NCI-H1930 (cell line): ENCODE measurements at regions not wholly inside any gene's neighbourhood (a gene's known extent, or its start where the extent isn't known, plus 50 kb on each side); places are given as distances from the start of the nearest gene placed in this dataset.

Experiments used
- DNase-seq, 2 experiments: peaks; one replicate each; lab custom pipeline; 2025; lab: John Stamatoyannopoulos, UW

DNA sequence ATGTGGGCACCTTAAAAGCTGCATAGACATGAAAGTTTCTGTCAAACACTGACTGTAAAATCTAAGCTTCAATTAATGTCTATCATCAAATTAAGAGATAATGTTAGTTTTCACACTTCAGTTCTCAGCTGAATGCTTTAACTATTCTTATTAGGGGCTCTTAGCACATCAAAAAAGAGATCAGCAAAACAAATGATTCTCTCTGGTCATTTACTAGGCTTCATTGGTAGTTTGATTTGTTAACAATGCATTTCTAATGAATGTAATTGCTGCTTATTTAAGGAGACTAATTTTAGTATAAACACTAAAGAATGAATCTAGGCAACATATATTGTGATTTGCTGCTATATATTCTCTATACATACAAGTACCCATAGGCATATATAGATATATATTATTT is 1182.0 kb downstream of the MAT2B start:
- DNase-seq: no peak

DNA sequence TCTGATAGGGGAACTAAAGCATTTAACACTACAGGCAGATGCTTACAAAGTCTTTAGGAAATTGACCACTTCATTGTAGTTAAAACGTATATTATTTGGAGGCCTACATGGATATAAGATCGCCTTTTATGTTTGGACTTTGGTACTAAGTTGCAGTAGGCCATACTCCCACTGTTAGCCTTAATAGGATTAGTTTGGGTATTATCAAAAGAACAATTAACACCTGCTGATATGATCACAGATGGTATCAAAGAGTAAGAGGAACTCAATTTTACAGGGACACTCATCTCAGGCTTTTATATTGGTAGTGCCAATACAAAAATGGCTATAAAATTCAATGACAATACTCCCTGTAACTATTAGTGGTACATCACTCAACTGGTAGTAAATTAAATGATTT is 1183.0 kb downstream of the MAT2B start:
- DNase-seq: no peak

DNA sequence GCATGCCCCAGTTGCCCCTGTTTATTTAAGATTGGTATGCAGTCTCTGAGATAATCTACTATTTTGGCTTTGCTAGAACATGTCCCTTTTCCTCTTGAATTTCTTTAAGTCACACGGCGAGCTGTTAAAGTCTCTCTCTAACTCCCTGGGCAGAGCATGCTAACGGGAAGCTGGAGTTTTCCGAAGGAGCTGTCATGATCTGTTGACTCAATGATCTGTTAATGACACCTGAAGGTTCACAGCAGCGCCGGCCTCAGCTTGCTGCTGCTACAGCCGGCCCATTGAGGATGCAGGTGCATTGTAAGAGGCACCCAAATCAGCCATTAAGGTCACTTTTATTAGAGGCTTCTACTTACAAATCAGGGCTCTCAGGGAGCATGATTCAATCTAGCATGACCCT is 1203.4 kb downstream of the MAT2B start:
- no peak for DNase-seq

DNA sequence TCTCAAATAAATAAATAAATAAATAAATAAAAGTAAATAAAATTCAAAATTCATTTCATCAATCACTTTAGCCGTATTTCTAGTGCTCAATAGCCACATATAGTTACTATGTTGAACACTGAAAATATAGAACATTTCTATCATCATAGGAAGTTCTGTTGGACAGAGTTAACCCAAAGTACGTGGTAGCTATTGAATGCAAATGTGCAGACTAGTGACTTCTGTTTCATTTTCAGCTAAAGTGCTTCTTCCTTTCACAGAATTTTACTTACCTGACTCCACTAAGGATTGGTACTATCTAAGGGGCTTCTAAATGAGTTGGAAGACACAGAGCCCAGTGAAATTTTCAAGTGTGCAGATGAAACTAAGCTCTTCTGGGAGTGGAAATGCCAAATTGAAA is 1208.3 kb downstream of the MAT2B start:
- no peak for DNase-seq

DNA sequence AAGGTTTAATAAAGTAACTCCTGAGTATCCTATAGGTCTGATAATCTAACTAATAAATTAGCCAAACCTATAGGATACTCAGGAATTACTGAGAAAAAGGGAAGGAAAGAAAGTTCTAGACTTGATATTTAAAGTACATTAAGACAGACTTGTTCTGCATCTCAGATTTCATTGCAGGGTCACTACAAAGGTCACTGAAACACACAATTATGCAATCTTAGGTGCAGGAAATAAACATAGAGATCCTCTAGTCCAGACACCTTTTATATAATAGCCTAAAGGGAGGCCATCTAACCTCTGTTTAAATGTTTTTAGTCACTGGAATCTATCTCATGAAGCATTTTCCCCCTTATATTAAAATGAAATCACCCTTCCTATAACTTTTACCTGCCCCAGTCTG is 1215.7 kb downstream of the MAT2B start:
- DNase-seq: no peak

DNA sequence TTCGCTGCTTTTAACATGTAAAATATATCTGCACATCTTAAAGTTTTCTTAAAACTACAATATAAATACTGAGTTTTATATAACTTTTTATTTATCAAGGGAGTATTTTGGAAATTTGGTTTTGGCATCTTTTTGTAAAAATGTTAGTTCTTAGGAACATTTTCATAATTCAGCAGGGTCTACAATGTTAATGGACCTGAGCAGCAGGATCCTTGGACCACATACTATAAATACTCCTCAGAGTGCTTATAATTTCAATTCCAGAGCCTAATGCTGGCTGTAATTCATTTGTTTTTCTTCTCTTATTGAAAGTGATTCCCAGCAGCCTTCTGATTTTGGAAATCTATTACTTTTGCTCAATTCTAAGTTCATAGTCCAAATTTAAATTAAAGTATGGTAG is 1216.2 kb downstream of the MAT2B start:
- DNase-seq: no peak

DNA sequence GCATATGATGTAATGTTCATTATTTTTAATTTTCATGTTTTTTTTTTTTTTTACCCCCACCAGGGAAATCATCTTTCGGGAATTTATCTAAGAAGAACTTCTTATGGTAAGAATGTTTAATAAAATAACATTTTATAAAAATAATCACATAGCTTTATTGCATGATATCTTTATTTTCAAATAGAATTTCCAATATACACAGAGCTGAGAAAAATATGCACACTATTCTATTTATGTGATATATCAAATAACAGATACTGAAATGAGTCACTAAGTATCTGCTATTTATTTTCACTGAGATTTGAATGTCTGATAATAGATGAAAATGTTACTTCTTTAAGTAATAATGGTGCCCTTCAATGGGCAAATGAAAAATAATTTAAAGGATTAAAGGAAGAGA is 1217.3 kb downstream of the MAT2B start:
- DNase-seq: no peak

DNA sequence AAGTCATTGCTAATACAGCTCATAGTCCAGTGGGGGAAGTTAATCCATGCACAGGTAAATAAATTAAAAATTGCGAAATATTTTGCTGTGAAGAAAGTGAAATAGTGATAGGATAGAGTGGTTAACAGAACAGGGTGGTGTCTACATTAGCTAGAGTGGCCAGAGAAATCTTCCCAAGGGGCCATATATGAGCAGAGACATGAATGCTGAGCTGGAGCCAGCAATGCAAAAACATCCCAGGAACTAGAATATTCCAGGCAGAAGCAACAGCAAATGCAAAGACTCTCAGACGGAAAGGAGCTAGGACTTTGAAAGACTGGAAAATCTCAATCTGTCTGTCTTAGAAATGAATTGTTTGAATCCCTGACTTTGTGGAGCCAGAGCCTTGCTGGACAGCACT is 1221.6 kb downstream of the MAT2B start:
- no peak for DNase-seq

DNA sequence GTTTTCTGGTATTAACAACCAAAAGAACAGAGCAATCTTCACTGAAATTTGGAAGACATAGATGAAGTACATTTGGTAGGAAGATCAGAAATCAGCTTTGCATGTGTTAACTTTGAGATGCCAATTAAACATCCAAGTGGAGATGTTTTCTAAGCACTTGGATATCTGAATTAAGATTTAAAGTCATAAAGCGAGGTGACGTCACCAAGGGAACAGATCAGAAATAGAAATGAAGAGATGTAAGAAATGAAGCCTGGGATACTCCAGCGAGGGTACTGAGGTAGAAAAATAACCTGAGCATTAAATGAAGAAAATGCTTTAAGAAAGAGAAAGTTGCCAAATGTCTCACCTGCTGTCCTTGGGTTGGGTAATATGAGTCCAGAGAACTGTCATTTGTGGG is 1223.3 kb downstream of the MAT2B start:
- no peak for DNase-seq

DNA sequence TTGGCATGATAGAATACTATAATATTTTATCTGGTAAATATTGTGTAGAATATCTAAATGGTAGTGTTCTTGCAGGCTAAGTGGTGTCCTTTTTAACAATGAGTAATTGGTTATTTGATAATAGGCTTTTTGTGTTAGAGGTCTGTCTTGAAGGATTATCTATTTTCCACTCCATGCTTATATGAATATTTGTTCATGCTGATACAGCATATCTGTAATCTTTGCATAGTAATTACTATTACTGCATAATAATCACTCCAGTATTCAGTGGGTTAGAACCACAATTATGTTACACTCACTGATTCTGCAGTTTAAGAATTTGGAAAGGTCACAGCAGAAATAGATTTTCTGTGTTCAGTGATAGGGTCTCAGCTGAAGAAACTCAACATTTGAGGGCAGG is 1229.9 kb downstream of the MAT2B start:
- no peak for DNase-seq

DNA sequence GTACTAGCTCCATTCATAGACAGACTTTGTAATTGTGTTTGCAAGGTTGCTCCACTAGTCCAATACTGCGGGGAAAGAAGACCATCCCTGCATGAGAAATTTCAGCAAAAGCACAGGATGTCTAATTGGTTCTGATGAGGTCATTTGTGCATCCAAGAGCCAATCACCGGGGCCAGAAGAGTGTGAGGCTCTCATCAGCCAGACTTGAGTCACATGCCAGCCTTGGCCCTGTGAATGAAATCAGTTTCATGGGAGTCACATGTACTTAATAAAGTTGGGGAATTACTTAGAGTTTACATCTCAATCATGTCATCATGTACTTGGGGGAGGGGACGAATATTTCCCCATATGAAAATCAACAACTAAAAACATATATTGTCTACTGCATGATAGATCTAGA is 1236.0 kb downstream of the MAT2B start:
- DNase-seq: no peak

DNA sequence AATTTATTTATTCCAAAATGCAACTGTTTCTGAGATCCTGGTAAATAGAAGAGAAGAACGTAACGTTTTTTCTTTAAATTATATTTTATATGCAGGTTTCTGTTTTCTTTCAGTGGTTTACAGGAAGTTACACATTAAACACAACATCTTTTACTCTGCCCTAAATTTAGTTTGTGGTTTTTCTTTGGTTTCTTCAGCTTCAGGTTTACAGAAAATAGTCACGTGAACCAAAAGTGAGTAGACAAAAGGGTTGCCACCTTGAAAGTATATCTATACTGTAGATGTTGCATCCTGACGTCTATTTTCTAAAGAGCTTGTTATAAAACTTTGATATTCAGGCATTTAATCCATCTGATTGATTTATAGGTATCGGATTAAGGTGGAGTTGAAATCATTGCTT is 1236.6 kb downstream of the MAT2B start:
- DNase-seq: no peak

DNA sequence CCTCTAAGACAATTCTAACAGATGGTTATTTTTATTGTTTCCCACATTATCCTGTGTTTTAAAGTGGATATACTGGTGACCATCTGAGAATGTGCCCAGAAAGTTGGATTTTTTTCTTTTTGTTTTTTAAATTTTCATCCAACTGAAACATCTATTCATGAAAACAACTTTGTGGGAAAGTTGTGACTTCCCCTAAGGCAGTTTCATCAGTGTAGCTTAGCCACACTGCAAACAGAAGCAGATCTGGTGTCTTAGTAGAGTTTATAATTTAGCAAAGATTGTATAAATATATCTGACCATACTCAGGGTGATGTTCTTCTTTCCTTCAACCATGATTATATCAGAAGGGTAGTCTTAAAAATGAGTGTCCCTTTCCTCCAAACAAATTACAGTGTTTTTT is 1241.3 kb downstream of the MAT2B start:
- DNase-seq: no peak

DNA sequence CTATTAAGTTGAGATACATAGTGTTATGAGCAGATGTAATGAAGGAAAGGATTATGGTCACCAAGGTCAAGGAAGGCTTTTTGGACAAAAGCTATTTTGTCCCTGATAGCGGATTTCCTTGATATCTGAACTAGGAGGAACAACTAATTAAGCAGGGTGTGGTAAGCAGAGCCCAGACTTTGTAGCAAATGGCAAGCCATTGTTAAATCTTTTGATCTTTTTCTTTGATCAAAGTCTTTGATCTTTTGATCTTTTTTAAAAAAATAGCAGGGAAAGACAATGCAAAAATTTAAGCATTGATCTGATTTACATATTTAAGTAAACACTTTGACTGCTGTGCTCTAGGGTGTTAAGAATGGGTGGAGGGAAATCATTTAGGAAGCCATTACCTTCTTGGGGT is 1242.0 kb downstream of the MAT2B start:
- no peak for DNase-seq

DNA sequence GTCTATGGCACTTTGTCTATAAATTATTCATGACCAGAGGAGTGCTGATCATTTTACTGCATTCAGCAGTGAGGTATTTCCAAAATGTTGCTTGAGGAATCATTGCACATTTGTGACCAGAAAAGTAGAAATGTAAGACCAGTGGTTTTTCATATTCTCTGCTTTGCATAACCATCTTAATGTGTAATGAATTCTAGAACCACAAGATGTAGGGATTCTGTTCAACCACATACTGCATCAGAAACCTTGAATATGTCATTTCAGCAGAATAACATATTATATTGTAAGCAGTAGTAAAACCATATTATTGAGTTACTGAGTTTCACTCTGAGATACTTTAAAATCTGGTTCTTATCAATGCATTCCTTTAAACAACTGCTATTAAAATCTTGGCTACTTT is 1243.4 kb downstream of the MAT2B start:
- DNase-seq: no peak

DNA sequence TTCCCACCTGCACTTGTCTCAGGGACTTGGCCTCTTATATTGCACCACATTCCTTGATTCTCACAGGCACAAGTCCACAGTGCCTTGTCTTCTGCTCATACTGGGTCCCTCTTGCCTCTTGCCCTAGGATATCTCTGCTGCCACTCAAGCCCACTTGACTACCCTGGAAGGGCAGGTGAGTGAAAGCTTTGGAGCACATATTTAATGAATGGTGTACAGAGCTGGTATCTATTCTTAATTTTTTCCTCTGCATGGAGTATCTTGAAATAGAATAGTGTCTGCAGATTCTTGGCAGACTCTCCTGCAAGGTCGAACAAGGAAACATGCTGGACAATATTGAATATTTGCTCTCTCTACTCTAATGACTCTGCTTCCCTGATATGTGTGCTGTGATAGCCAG is 1248.0 kb downstream of the MAT2B start:
- no peak for DNase-seq

DNA sequence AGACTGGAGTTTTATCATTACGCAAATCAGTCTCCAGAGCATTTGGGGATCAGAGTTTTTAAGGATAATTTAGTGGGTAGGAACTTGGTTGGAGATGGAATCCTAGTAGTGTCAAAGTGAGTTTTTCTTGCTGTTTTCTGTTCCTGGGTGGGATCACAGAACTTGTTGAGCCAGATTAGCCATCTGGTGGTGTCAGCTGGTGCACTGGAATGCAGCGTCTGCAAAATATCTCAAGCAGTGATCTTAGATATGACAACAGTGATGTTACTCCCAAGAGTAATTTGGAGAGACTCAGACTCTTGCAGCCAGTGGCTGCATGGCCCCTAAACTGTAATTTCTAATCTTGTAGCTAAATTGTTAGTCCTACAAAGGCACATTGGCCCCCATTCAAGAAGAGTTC is 1257.8 kb downstream of the MAT2B start:
- DNase-seq: no peak

DNA sequence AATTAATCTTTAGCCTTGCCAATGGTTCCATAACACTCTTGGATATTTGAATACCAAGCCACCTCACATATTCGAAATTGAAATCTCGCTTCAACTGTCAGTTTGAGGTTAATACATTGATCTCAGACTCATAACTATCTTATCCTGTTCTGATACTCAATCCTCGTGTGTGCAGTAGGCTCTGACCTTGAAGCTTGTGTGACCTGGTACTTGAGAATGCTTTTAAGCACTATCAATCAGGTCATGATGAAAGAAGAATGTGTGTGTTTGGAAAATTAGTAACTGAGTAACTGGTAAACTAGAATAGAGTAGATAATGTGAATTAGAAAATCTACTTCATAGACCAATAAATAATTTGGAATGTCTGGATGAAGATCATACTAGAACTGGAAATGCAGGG is 1266.7 kb downstream of the MAT2B start:
- no peak for DNase-seq

DNA sequence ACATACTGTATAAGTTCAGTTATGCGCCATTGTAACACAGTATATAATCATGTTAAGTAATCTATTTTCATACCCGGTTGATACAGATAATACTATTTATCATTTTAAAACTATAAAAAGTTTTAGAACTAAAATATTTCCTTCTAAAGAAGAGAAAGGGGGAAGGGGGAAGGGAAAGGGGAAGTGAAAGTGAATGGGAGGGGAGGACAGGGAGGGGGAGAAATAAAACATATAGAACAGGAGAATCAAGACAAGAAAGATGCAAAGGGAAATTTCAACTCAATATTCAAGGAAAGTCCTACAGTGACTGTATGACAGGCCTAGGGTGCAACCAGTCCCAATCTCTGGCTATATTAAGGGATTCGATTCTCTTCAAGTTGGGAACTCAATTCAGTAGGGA is 1278.8 kb downstream of the MAT2B start:
- DNase-seq: no peak

DNA sequence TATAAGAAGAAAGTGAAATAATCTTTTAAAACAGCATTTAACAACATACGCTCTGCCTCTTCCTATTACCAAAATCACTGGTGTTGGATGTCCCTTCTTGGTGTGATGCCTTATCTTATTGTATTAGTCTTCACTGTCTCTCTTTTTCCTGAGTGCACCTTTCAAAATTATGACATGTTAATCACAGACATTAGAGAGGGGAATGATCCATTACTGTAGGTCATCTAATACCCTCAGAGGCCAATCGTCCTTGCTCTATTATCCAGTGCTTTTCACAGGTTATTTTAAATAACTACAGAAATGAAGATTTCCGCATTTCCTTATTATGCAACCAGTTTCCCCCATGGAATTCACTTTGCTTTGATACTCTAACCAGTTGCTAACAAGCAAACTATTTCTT is 1292.7 kb downstream of the MAT2B start:
- no peak for DNase-seq

DNA sequence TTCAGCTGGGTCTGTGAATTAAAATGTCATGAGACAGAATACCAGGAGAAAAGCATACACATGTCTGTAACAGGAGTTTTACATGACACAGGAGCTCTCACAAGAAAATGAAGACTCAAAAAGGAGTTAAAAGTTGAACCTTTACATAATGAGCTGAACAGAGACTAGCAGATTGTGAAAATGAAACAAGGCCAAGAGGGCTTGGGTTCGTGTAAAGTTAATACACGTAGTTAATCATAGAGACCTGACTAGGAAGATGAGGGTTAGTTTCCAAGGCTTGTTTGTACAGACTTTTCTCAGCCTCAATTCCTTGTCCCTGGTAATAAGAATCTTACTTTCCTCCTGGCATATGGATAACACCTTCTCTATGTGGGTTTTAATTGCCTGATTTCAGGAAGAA is 1294.0 kb downstream of the MAT2B start:
- DNase-seq: no peak

DNA sequence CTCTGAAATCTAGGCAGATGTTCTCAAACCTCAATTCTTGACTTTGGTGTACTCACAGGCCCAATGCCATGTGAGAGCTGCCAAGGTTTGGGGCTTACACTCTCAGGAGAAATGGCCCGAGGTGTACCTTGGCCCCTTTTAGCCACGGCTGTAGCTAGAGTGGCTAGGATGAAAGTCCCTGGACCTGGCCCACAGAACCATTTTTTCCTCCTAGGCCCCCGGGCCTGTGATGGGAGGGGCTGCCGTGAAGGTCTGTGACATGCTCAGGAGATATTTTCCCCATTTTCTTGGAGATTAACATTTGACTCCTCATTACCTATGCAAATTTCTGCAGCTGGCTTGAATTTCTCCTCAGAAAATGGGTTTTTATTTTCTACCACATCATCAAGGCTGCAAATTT is 1296.5 kb downstream of the MAT2B start:
- DNase-seq: no peak

DNA sequence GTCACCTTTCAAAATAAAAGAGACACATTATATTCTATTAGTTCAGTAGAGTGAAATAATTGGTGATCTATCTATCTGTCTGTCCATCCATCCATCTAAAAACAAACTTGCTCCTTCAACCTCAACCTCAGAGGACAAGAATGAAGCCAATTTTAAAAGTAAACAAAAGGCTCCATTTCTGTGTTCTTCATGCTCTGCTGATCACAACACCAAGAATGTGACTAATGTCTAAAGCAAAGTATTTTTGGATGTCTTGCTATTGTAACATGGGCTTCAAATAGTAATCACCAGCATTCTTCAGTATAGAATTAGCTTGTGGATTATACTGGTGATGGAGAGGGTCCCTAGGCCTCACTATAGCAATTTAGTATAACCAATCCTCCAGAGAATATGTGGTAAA is 1304.4 kb downstream of the MAT2B start:
- DNase-seq: no peak

DNA sequence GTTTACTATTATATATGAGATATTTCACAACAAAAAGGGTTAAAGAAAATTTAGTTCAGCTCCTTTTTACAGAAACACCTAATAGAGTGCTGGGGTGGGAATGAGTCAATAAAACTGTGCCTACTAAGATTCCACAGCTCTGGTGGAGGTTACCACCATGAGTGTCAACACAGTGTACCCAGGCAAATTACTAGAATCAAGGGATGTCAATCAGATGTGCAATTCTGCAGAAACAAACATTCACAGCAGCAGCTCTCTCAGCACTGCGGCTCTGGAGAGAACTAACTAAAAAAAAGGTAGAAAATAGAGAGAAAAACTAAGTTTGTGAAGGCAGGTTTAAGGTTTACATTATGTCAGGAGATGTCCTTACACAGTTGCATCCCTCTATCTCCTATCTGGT is 1313.0 kb downstream of the MAT2B start:
- no peak for DNase-seq

DNA sequence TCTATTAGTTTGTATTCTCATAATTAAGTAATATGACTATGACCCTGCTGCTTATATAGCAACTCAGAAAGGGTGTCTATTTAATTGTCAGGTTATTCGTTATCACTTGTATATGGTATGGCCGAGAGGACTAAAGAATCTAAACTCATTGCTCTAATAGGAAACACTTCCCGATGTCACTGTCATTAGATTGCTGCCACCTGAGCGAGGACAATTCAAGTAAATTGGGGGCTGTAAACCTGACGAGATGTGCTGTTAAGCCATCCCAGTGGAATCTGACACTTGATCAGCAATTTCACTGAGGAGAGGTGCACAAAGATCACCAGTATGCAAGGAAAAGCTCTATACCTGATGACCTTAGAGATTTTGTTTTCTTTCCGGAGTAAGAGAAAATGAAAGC is 1319.3 kb downstream of the MAT2B start:
- DNase-seq: no peak
